ENCODE measurements at regions not wholly inside any gene's neighbourhood (a gene's known extent, or its start where the extent isn't known, plus 50 kb on each side); places are given as distances from the start of the nearest gene placed in this dataset.

DNA sequence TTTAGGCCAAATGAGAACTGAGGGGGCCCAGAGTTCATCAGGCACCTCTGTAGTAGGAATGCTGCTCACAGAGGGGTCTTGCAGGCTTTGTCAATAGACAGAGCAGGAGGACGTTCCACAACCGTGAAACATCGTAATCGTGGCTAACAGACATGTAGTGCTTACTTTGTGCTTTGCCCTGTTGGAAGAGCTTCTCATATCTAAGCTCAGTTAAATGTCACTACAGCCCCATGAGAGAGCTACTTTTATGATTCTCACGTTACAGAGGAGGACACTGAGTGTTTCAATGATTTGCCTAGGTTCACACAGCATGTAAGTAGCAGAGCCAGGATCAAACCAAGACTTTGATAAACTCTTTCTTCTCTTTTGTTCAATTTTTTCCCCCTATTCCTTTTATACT, 136.6 kb downstream of the MYCN start:
- no peak for DNase-seq (ENCODE audit: extremely low spot score, unreplicated experiment)
- Mint-ChIP-seq H3K4me1 (ENCODE audit: unreplicated experiment) (no peaks in the 10 kb centered on the region), H3K9me3 (ENCODE audit: unreplicated experiment) (peaks cover 15% of the 10 kb centered on the region), H3K36me3 (ENCODE audit: unreplicated experiment) (no peaks in the 10 kb centered on the region), H3K27ac (ENCODE audit: unreplicated experiment) (no peak overlapping the region), H3K4me3 (ENCODE audit: unreplicated experiment) (no peak overlapping the region), H3K27me3 (ENCODE audit: unreplicated experiment) (no peaks in the 10 kb centered on the region)
- TF ChIP-seq, protein P1, sequence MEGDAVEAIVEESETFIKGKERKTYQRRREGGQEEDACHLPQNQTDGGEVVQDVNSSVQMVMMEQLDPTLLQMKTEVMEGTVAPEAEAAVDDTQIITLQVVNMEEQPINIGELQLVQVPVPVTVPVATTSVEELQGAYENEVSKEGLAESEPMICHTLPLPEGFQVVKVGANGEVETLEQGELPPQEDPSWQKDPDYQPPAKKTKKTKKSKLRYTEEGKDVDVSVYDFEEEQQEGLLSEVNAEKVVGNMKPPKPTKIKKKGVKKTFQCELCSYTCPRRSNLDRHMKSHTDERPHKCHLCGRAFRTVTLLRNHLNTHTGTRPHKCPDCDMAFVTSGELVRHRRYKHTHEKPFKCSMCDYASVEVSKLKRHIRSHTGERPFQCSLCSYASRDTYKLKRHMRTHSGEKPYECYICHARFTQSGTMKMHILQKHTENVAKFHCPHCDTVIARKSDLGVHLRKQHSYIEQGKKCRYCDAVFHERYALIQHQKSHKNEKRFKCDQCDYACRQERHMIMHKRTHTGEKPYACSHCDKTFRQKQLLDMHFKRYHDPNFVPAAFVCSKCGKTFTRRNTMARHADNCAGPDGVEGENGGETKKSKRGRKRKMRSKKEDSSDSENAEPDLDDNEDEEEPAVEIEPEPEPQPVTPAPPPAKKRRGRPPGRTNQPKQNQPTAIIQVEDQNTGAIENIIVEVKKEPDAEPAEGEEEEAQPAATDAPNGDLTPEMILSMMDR (IDR thresholded peaks at IDR 0.05) = no peak

DNA sequence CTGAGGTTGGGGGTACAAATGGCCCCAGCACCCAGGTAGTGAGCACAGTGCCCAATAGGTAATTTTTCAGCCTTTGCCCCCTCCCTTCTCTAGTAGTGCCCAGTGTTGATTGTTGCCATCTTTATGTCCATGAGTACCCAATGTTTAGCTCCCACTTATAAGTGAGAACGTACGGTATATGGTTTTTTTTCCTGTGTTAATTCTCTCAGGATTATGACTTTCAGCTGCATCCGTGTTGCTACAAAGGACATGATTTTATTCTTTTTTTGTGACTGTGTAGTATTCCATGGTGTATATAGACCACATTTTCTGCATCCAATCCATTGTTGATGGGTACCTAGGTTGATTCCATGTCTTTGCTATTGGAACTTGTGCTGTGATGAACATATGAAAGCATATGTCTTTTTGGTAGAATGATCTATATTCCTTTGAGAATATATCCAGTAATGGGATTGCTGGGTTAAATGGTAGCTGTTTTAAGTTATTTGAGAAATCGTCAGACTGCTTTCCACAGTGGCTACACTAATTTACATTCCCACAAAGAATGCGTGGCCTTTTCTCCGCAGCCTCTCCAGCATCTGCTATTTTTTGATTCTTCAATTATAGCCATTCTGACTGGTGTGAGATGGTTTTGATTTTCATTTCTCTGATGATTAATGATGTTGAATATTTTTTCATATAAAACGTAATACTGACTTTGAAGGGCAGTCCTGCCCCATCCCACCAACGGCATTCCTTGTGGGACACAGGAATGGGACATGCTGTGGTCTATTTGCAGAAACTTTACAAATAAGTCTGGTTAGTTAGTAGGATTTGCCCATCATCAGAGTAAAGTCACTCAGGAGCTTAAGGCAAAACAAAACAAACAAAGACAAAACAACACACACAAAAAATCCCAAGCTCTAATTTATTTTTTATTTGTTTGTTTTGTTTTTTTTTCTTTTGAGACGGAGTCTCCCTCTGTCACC, 135.0 kb downstream of the MYCN start:
- no peaks in the 10 kb centered on the region for H3K36me3 Mint-ChIP-seq (ENCODE audit: unreplicated experiment)
- no peaks in the 10 kb centered on the region for H3K27me3 Mint-ChIP-seq (ENCODE audit: unreplicated experiment)
- peaks cover 15% of the 10 kb centered on the region for H3K9me3 Mint-ChIP-seq (ENCODE audit: unreplicated experiment)
- TF ChIP-seq, protein P1 (IDR thresholded peaks at IDR 0.05) = no peak
- H3K4me3 Mint-ChIP-seq (ENCODE audit: unreplicated experiment) = no peak overlapping the region
- no peaks in the 10 kb centered on the region for H3K4me1 Mint-ChIP-seq (ENCODE audit: unreplicated experiment)
- DNase-seq (ENCODE audit: extremely low spot score, unreplicated experiment) = no peak
- no peak overlapping the region for H3K27ac Mint-ChIP-seq (ENCODE audit: unreplicated experiment)

DNA sequence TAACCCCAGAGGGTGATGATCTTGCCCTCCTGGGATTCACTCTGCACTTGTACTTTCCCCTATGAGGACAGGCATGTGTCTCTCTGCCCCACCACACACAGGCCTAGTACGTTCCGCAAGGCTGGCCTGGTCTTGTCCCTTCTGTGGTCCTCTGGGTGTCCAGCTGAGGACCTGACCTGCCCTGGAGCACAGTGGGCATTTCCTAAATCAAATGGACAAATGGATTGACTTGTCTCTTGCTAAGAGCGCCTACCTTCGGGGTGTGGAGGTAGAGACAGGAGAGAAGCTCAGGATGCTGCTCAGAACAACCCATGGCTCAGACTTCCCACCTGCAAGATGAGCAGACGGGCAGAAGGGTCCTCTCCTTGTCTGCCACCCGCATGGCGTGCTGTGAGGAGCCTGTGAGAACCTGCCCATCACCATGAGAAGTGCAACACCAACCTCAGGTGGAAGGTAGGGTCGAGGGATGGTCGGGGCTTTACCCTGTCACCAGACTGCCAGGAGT, 133.6 kb downstream of the MYCN start:
- H3K4me3 Mint-ChIP-seq (ENCODE audit: unreplicated experiment) = no peak overlapping the region
- H3K36me3 Mint-ChIP-seq (ENCODE audit: unreplicated experiment) = no peaks in the 10 kb centered on the region
- H3K27ac Mint-ChIP-seq (ENCODE audit: unreplicated experiment) = no peak overlapping the region
- DNase-seq (ENCODE audit: extremely low spot score, unreplicated experiment) = no peak
- no peaks in the 10 kb centered on the region for H3K4me1 Mint-ChIP-seq (ENCODE audit: unreplicated experiment)
- no peaks in the 10 kb centered on the region for H3K27me3 Mint-ChIP-seq (ENCODE audit: unreplicated experiment)
- H3K9me3 Mint-ChIP-seq (ENCODE audit: unreplicated experiment) = peaks cover 15% of the 10 kb centered on the region
- TF ChIP-seq, protein P1 (IDR thresholded peaks at IDR 0.05) = no peak

DNA sequence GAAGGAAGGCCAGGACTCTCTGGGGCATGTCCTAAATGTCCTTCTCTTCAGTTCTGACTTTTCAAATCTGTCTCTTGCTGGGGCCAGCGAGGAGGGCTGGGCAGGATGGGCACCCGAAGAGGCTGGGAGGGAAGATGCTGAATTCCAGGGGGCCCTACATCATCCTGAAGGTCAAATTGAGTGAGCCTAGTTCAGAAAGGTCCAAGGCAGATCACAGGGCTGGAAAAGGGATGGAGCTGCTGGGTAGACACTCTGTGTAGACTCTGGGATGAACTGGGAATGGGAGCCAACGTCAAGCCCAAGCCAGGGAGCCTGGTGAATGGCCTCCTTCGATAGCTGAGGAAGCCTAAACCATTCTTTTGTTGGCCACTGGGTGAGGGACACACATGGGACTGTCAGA, 133.1 kb downstream of the MYCN start:
- Mint-ChIP-seq H3K27ac (ENCODE audit: unreplicated experiment) (no peak overlapping the region), H3K36me3 (ENCODE audit: unreplicated experiment) (no peaks in the 10 kb centered on the region), H3K4me1 (ENCODE audit: unreplicated experiment) (no peaks in the 10 kb centered on the region), H3K9me3 (ENCODE audit: unreplicated experiment) (peaks cover 15% of the 10 kb centered on the region), H3K4me3 (ENCODE audit: unreplicated experiment) (no peak overlapping the region), H3K27me3 (ENCODE audit: unreplicated experiment) (no peaks in the 10 kb centered on the region)
- TF ChIP-seq, protein P1 (IDR thresholded peaks at IDR 0.05) = no peak
- DNase-seq (ENCODE audit: extremely low spot score, unreplicated experiment) = no peak

DNA sequence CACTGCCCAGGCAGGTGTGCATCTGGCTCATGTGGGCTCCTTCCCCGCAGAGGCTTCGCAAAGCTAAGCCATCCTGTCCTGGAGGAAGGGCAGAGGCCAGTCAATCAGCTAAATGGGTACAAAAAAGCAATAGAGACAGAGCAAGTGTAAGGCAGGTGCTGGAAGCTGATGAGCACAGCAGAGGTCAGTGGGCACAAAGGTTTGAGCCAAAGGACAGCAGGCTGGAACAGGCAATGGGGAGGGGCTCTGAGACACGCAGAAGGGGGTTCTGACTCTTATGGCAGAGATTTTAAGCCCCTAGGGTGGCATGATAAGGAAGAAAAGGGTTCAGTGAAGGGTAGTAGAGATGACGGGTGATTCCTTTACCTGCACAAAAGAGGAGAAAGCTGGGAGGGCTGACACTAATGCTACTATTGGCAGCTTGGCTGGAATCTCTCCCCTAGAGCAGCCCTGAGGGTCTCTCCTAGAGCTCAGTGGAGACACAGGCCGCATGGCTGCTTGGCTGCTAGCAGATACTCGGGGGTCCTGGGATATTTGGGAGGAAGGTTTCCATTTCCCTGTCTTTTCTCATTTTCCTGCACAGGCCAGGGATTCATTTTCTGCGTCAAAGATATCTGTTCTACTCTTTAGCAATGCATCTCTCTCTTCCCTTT, 132.4 kb downstream of the MYCN start:
- no peaks in the 10 kb centered on the region for H3K27me3 Mint-ChIP-seq (ENCODE audit: unreplicated experiment)
- peaks cover 15% of the 10 kb centered on the region for H3K9me3 Mint-ChIP-seq (ENCODE audit: unreplicated experiment)
- DNase-seq (ENCODE audit: extremely low spot score, unreplicated experiment) = no peak
- H3K4me3 Mint-ChIP-seq (ENCODE audit: unreplicated experiment) = no peak overlapping the region
- H3K27ac Mint-ChIP-seq (ENCODE audit: unreplicated experiment) = no peak overlapping the region
- TF ChIP-seq, protein P1 (IDR thresholded peaks at IDR 0.05) = no peak
- H3K4me1 Mint-ChIP-seq (ENCODE audit: unreplicated experiment) = no peaks in the 10 kb centered on the region
- no peaks in the 10 kb centered on the region for H3K36me3 Mint-ChIP-seq (ENCODE audit: unreplicated experiment)

Data from osteocyte (in vitro differentiated cells).